GM18511 (cell line): ENCODE measurements at regions not wholly inside any gene's neighbourhood (a gene's known extent, or its start where the extent isn't known, plus 50 kb on each side); places are given as distances from the start of the nearest gene placed in this dataset.
A peak's percentile ranks its signal among the peaks of the same experiment; 100 is the strongest.

Experiments
- ATAC-seq: cut with Tn5 transposase; IDR thresholded peaks from one replicate; pipeline ENCODE4 v1.9.1; 2021; ENCODE audit warnings: mild to moderate bottlenecking, moderate library complexity; ENCODE audit not compliant: unreplicated experiment

GRCh38 chr3:106573605-106574004 is 704.8 kb upstream of the CBLB start:
- no peak for ATAC-seq

GRCh38 chr3:106575029-106575428 is 706.2 kb upstream of the CBLB start:
- no peak for ATAC-seq

GRCh38 chr3:106577241-106577640 is 708.4 kb upstream of the CBLB start:
- no peak for ATAC-seq

- no peak for ATAC-seq
Measured at GRCh38 chr3:106578911-106579310, 710.1 kb upstream of the CBLB start.

- no peak for ATAC-seq
Measured at GRCh38 chr3:106582151-106582550, 713.3 kb upstream of the CBLB start.

GRCh38 chr3:106587551-106587950 is 718.7 kb upstream of the CBLB start:
- ATAC-seq = no peak

- no peak for ATAC-seq
Measured at GRCh38 chr3:106588739-106589138, 719.9 kb upstream of the CBLB start.

GRCh38 chr3:106589311-106589942 is 720.6 kb upstream of the CBLB start:
- no peak for ATAC-seq

- ATAC-seq = no peak
Measured at GRCh38 chr3:106590216-106590615, 721.4 kb upstream of the CBLB start.

GRCh38 chr3:106593381-106593780 is 724.6 kb upstream of the CBLB start:
- no peak for ATAC-seq

GRCh38 chr3:106609666-106610301 is 741.0 kb upstream of the CBLB start:
- peak; percentile 84 for ATAC-seq

GRCh38 chr3:106610362-106610959 is 741.6 kb upstream of the CBLB start:
- ATAC-seq = no peak

GRCh38 chr3:106611116-106611515 is 742.3 kb upstream of the CBLB start:
- ATAC-seq = no peak

- no peak for ATAC-seq
Measured at GRCh38 chr3:106611841-106612240, 743.0 kb upstream of the CBLB start.

- no peak for ATAC-seq
Measured at GRCh38 chr3:106616556-106616955, 747.7 kb upstream of the CBLB start.

GRCh38 chr3:106617276-106617675 is 748.5 kb upstream of the CBLB start:
- ATAC-seq = no peak

GRCh38 chr3:106620646-106621045 is 751.8 kb upstream of the CBLB start:
- ATAC-seq = no peak

GRCh38 chr3:106624154-106624553 is 753.1 kb upstream of the CCDC54 start:
- ATAC-seq = no peak

- no peak for ATAC-seq
Measured at GRCh38 chr3:106628407-106628806, 748.8 kb upstream of the CCDC54 start.

- ATAC-seq = peak; percentile 96
Measured at GRCh38 chr3:106629215-106629832, 747.9 kb upstream of the CCDC54 start.

GRCh38 chr3:106631373-106632108 is 745.7 kb upstream of the CCDC54 start:
- ATAC-seq = no peak
